NCI-H1417 (cell line): ENCODE measurements at regions not wholly inside any gene's neighbourhood (a gene's known extent, or its start where the extent isn't known, plus 50 kb on each side); places are given as distances from the start of the nearest gene placed in this dataset.

ENCODE experiments used
- DNase-seq, 3 experiments: peaks; one replicate each; lab custom pipeline; 2025; lab: John Stamatoyannopoulos, UW

DNA sequence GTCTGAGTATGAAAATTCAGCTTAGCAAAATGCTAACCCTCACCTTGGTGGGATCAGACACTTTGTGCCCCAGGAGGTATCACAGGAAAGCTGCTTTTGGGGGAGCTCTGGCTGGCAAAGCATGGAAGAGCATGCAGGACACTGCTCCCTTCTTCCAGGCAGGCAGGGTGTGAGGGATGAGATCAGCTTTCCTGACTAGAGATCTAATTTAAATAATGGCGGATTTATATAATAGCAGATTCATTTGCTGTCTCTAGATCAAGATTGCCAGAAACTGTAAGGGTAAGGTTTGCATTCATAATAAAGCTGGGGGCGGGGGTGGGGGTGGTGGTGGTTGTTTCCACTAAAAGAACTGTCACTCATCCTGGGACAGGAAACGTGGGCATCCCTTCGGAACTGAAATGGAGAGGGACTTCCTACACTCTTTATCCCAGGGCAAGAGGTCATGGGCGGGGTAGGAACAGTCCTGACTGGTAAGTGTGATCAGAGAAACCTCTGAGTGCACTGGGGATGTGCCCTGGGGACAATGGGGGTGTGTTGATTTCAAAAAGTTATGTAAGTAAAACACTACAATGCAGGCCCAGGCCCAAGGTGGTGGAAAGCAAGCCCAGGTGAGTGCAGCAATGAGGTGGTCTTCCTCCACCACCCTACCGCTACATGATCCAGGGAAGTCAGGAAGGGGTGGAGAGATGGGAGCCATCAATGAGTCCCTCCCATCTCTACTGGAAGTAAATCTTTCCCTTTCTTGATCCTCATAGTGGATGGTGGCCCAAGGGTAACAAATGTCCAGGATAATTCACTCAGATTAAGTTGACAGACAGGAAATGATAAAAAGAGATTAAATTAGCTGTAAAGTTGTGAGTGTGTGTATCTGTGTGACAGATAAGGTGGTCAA lies 171.4 kb upstream of the SERPINE2 start:
- DNase-seq: no peak

DNA sequence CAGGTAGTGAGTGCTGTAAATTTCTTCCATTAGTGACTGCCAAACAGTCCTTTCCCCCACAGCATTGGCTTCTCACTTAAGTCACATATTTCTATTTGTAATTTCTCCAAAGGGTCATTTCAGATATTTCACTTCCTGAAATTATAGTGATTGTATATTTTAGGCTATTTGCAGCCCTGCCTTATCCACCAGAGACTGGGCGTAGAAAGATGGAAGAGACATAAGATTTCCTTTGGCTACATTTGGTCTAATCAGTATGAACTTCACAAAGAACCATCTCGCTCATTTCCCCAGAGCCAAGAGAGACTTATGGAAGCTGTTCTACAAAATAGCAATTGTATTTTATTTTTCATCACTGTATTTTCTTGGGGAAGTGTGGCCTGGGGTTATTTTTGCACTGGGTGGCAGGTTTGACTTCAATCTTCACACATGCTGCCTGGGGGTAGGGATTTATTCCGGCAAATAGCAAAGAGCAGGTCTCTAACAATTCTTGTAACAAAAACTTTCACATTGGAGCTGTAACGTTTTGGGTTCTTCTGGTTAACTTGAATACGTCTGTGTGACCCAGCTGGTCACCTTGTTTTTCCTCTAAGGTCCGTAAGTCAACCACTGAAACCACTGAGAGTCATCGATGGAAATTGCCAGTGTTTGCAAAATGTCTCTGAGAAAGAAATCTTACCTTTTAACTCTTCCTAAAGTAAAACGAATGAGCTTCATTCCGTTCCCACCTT lies 170.6 kb upstream of the SERPINE2 start:
- no peak for DNase-seq

DNA sequence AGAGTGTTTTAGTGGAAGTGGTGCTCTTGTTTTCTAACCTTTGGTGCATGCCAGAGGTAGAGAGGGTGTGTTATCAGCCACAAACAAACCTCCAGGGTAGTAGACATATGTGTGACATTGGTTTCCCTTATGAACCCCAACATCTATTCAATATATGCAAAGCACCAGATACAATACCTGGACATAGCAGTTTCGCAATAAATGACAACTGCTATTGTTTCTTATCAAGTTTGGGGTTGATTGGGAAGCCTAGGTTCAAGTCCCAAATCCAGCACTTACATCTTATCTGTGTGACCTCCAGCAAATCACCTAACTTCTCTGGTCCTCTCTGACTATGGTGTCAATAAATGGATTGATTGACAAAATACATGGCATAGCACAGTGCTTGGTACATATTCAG lies 169.4 kb upstream of the SERPINE2 start:
- DNase-seq: no peak

DNA sequence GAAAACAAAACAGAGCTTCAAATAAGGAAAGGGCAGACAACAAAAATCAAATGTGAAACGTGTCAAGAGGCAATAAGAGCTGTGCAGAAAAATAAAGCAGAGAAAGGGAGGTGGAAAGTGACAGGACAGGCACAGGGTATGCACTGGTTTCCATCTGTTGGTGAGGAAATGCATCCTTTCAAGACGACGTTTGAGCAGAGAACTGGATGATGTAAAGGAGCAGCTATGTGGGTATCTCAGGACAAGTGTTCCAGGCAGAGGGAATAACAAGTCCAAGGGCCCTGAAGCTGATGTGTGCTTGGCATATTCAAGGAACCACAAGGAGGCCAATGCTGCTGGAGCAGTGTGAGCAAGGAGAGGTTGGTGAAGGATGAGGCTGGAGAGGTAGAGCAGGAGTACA lies 168.9 kb upstream of the SERPINE2 start:
- DNase-seq: no peak

- no peak for DNase-seq
These were observed 167.7 kb upstream of the SERPINE2 start for GRCh38 chr2:224206816-224207215.

DNA sequence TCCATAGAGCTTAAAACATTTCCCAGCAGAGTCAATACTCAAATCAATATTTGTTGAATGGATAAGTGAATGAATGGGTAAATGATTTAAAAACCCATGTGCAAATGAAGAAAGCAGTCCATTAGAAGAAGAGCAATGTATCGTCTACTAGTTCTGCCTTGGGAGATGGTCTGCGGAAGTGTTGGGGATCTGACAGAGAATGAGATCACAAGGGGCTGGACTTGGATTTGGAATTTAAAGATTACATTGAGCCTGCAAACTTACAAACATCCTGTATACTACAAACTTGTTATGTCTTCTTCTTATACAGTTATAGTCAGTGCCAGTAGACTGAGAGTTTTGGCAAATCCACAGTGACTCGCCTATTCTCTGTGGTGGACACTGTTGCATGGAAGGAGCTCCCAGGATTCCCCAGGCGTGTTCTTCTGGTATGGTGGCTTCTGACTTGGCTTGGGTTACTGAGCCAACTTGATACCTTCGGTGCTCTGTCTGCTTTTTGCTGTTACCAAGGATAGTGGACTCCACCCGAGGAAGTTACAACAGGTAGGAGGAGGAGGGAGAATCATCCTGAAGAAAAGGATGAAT lies 163.3 kb upstream of the SERPINE2 start:
- DNase-seq: no peak

GRCh38 chr2:224198436-224198835 lies 159.3 kb upstream of the SERPINE2 start:
- no peak for DNase-seq

GRCh38 chr2:224196810-224197209 lies 157.7 kb upstream of the SERPINE2 start:
- DNase-seq: no peak

- DNase-seq: no peak
These were observed 157.0 kb upstream of the SERPINE2 start for GRCh38 chr2:224195925-224196571.

DNA sequence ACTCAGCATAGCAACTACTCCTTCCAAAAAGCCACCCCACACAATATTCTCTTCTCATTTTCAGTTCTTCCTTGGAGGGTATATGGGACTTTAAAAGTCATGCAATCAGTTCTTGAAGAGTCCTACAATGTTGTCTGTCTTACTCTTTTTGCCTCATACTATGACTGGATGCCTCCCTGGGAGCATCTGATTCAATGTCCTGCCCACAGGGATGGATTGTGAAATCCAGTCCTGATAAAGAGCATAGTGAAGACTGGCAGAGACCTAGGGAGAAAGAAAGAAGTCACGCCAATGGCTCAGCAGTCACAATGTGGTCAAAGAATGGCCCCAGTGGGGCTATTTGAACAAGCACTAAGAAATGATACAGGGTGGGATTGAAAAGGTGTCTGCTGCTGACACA lies 155.1 kb upstream of the SERPINE2 start:
- DNase-seq: no peak

- DNase-seq: no peak
These were observed 152.4 kb upstream of the SERPINE2 start for GRCh38 chr2:224191465-224191864.

DNA sequence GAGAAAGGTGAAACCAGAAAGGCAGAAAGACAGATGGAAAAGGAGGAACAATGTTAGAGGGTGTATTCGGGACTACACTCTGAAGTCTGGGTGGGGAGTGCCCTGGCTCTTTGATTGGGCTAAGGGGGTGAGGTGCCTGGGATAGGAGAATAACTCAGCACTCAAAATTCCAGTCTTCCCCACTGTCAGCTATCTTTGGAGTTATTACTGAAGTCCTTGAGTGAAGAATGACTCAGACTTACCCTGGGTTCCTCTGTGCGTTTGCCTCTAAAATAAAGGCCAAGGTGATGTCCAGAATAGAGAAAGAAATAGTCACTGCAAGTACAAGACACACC lies 151.8 kb upstream of the SERPINE2 start:
- DNase-seq: no peak

- no peak for DNase-seq
These were observed 151.3 kb upstream of the SERPINE2 start for GRCh38 chr2:224190234-224190935.

DNA sequence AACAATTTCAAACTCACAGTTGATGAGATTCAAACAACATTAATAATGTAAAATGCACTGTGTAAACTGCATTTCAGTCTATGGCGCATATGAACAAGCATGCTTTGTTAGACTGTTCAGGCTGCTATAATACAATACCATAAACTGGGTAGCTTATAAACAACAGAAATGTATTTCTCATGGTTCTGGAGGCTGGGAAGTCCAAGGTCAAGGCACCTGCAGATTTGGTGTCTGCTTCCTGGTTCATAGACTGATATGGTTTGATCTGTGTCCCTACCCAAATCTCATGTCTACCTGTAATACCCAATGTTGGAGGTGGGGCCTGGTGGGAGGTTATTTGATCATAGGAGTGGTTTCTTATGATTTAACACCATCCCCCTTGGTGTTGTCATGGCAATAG lies 148.1 kb upstream of the SERPINE2 start:
- no peak for DNase-seq

- DNase-seq: no peak
These were observed 146.0 kb upstream of the SERPINE2 start for GRCh38 chr2:224185023-224185601.

GRCh38 chr2:224183086-224183485 lies 144.0 kb upstream of the SERPINE2 start:
- DNase-seq: no peak

DNA sequence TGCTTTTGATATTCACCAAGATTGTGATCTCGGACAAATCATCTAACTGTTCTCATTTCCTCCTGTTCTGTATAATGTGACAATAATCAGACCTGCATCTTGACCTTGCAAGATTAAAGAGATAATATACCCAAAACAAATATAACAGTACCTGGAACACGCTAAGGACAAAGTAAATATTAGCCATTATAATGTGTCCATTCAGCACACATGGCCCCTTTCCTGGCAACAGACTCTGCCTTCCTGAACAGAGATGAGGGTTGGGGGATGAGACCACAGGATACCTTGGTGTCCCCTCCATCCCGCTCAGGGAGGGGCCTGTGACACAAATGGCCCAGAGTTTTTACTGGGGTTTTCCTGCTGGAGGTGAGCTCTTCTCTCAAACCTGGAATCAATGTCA lies 143.4 kb upstream of the SERPINE2 start:
- no peak for DNase-seq

DNA sequence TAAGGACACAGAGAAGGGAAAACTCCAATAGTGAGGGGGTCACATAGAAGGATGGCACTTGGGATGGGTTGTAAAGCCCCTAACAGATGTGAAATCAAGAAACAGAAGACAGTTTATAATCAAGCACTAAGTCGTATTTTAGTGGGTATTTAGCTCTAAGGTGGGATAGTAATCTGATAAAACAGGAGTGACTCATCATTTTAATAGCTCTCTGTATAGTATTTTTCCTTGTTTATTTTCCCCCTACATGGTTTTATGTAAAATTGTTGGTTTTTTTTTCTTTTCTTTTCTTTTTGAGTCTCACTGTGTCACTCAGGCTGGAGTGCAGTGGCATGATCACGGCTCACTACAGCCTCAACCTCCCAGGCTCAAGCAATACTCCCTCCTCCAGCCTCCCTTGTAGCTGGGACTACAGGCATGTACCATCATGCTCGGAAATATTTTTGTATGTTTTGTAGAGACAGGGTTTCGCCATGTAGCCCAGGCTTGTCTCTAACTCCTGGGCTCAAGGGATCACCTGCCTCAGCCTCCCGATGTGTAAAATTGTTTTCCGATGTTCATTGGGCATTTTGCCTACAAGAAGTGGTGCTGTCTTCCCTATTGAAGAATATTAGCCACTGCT lies 142.6 kb upstream of the SERPINE2 start:
- no peak for DNase-seq

GRCh38 chr2:224180810-224181209 lies 141.7 kb upstream of the SERPINE2 start:
- DNase-seq: no peak

DNA sequence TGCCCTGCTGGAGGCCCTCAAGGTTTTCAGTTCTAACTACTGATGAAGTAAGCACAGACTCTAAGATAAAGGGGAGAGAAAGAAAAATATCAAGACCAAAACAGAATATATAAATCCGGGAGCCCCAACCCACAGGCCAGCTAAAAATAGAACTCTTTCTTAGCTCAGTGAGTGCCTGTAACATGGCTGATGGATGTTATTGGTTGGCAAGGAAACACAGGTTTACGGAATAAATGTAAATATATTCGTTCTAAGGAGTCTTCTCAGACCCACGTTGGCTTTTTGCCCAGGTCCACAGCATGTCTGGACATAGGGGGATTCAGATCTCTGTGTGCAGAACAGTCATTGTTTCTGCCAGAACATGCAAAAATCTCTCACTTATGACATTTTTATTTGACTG lies 139.0 kb upstream of the SERPINE2 start:
- DNase-seq: peak; percentile 3 to 55 (median 13)

- DNase-seq: peak in 1 of 3 experiments; percentile 16
These were observed 136.5 kb upstream of the SERPINE2 start for GRCh38 chr2:224175538-224175937.
